ENCODE measurements at regions not wholly inside any gene's neighbourhood (a gene's known extent, or its start where the extent isn't known, plus 50 kb on each side); places are given as distances from the start of the nearest gene placed in this dataset.

- TF ChIP-seq EP300 (IDR thresholded peaks at IDR 0.05) (no peak), POLR2AphosphoS5 (IDR thresholded peaks at IDR 0.05) (no peak), CTCF (IDR thresholded peaks at IDR 0.05) (no peak), POLR2A (IDR thresholded peaks at IDR 0.05) (no peak)
Measured at GRCh38 chr4:60396341-60397049, 803.6 kb upstream of the ADGRL3 start.
